GM19328 (cell line): ENCODE measurements at regions not wholly inside any gene's neighbourhood (a gene's known extent, or its start where the extent isn't known, plus 50 kb on each side); places are given as distances from the start of the nearest gene placed in this dataset.

ENCODE experiments used
- ATAC-seq: cut with Tn5 transposase; IDR thresholded peaks from one replicate; pipeline ENCODE4 v1.9.1; 2021; ENCODE audit warnings: mild to moderate bottlenecking, moderate library complexity; ENCODE audit not compliant: unreplicated experiment

GRCh38 chr12:130070126-130070611 is 92.1 kb upstream of the FZD10 start:
- ATAC-seq, result no peak

- ATAC-seq, result no peak
Measured at GRCh38 chr12:130073721-130074120, 88.5 kb upstream of the FZD10 start.

- no peak for ATAC-seq
Measured at GRCh38 chr12:130074661-130075406, 87.4 kb upstream of the FZD10 start.

GRCh38 chr12:130075497-130076076 is 86.7 kb upstream of the FZD10 start:
- ATAC-seq, result no peak

GRCh38 chr12:130076126-130076525 is 86.1 kb upstream of the FZD10 start:
- ATAC-seq, result no peak

- ATAC-seq, result no peak
Measured at GRCh38 chr12:130076752-130077151, 85.5 kb upstream of the FZD10 start.

GRCh38 chr12:130078852-130079251 is 83.4 kb upstream of the FZD10 start:
- ATAC-seq, result no peak

- no peak for ATAC-seq
Measured at GRCh38 chr12:130079279-130079678, 83.0 kb upstream of the FZD10 start.

- no peak for ATAC-seq
Measured at GRCh38 chr12:130080205-130080604, 82.1 kb upstream of the FZD10 start.

- ATAC-seq, result no peak
Measured at GRCh38 chr12:130081117-130081805, 81.0 kb upstream of the FZD10 start.

GRCh38 chr12:130083002-130083401 is 79.3 kb upstream of the FZD10 start:
- ATAC-seq, result no peak

- ATAC-seq, result no peak
Measured at GRCh38 chr12:130083734-130084133, 78.5 kb upstream of the FZD10 start.

- ATAC-seq, result no peak
Measured at GRCh38 chr12:130084359-130084758, 77.9 kb upstream of the FZD10 start.

- no peak for ATAC-seq
Measured at GRCh38 chr12:130086248-130086647, 76.0 kb upstream of the FZD10 start.

- ATAC-seq, result no peak
Measured at GRCh38 chr12:130086797-130087196, 75.5 kb upstream of the FZD10 start.

- ATAC-seq, result no peak
Measured at GRCh38 chr12:130087222-130087621, 75.0 kb upstream of the FZD10 start.

- no peak for ATAC-seq
Measured at GRCh38 chr12:130088504-130088903, 73.8 kb upstream of the FZD10 start.

GRCh38 chr12:130090542-130090941 is 71.7 kb upstream of the FZD10 start:
- ATAC-seq, result no peak

- no peak for ATAC-seq
Measured at GRCh38 chr12:130093380-130093779, 68.9 kb upstream of the FZD10 start.

- ATAC-seq, result no peak
Measured at GRCh38 chr12:130097342-130097741, 64.9 kb upstream of the FZD10 start.

- ATAC-seq, result no peak
Measured at GRCh38 chr12:130097798-130098255, 64.4 kb upstream of the FZD10 start.
